HCT116 (cell line): ENCODE measurements at regions not wholly inside any gene's neighbourhood (a gene's known extent, or its start where the extent isn't known, plus 50 kb on each side); places are given as distances from the start of the nearest gene placed in this dataset.

Experiments
- ATAC-seq: fragments of 200-7000 bp; cut with Tn5 transposase; 2 replicates; pipeline ENCODE4 v1.9.1; 2020; ENCODE audit warnings: mild to moderate bottlenecking, moderate library complexity
- BruUV-seq: library from RNA; stranded (reverse); fragments of 400-500 nt; replicated peaks from 2 replicates; lab custom pipeline; 2021; lab: Mats Ljungman, UMichigan
- CTCF ChIA-PET: fragments of 300-600 bp; sonication (Branson Sonifier 250); formaldehyde crosslinking; loops from one replicate; lab custom pipeline; 2021; ENCODE audit warnings: antibody characterized with exemption; lab: Charles Lee
- POLR2A ChIA-PET: fragments of 300-600, 350-600 bp; sonication (Branson Sonifier 250); formaldehyde crosslinking; loops from one replicate; lab custom pipeline; 2021; ENCODE audit warnings: antibody characterized with exemption; lab: Charles Lee
- RAD21 ChIA-PET, 2 experiments: fragments of 300-600 bp; sonication (Branson Sonifier 250); formaldehyde crosslinking; loops; one replicate each; lab custom pipeline; 2023; ENCODE audit warnings: low total read pairs in 2 of 2; ENCODE audit not compliant: uncharacterized antibody in 2 of 2, unreplicated experiment in 2 of 2, low non-redundant PET in 1 of 2; lab: Charles Lee
- DNase-seq: peaks from one replicate; pipeline ENCODE4 v3.0.0-alpha.2; 2010; ENCODE audit warnings: low read depth, low spot score
- H2AFZ ChIP-seq: fragments of 200-600 bp; shearing (Covaris generic), sonication (generic); 2 replicates; pipeline ENCODE4 v1.6.1; 2017; ENCODE audit warnings: low read depth, mixed run types, mixed read lengths, antibody characterized with exemption, low read length; ENCODE audit not compliant: poor library complexity, severe bottlenecking
- H3K27ac ChIP-seq: 2 replicates; pipeline ENCODE4 v1.5.1; 2012; ENCODE audit warnings: low read depth, low read length
- H3K27me3 ChIP-seq: fragments of 200-600 bp; sonication (generic); 2 replicates; pipeline ENCODE4 v1.6.1; 2016; ENCODE audit warnings: mixed run types, low read length, mixed read lengths; ENCODE audit not compliant: insufficient read depth
- H3K36me3 ChIP-seq, 2 experiments: fragments of 200-500 bp in 1 of 2; fragments of 200-600 bp in 1 of 2; sonication (Bioruptor generic) in 1 of 2; sonication (generic) in 1 of 2; 2 replicates each; pipeline versions ENCODE4 v1.5.1 to v1.6.1; 2014 to 2016; ENCODE audit warnings: low read length in 2 of 2, inconsistent platforms in 1 of 2, mixed read lengths in 1 of 2, mixed run types in 1 of 2; ENCODE audit not compliant: insufficient read depth in 2 of 2, control insufficient read depth in 1 of 2
- H3K4me1 ChIP-seq, 2 experiments: fragments of 200-600 bp in 1 of 2; sonication (generic) in 1 of 2; 2 replicates each; pipeline versions ENCODE4 v1.5.1 to v1.6.1; 2012 to 2017; ENCODE audit warnings: low read length in 2 of 2, inconsistent platforms in 1 of 2, mild to moderate bottlenecking in 1 of 2, mixed read lengths in 1 of 2, mixed run types in 1 of 2, moderate library complexity in 1 of 2; ENCODE audit not compliant: insufficient read depth in 2 of 2, control insufficient read depth in 1 of 2
- H3K4me2 ChIP-seq: fragments of 200-600 bp; sonication (generic); 2 replicates; pipeline ENCODE4 v1.6.1; 2017; ENCODE audit warnings: mixed run types, low read length, mixed read lengths
- H3K4me3 ChIP-seq, 2 experiments: fragments of 200-600 bp in 1 of 2; sonication (generic) in 1 of 2; replicated peaks in 1 of 2; 2 replicates each; pipeline ENCODE4 v1.5.1; 2011 to 2016; ENCODE audit warnings: low read length in 2 of 2, control low read depth in 1 of 2, low read depth in 1 of 2, mild to moderate bottlenecking in 1 of 2, mixed read lengths in 1 of 2, mixed run types in 1 of 2
- H3K79me2 ChIP-seq: fragments of 200-600 bp; sonication (generic); 2 replicates; pipeline ENCODE4 v1.6.1; 2017; ENCODE audit warnings: mild to moderate bottlenecking, mixed run types, low read length, moderate library complexity, mixed read lengths; ENCODE audit not compliant: insufficient read depth
- H3K9ac ChIP-seq: fragments of 200-600 bp; sonication (generic); 2 replicates; pipeline ENCODE4 v1.6.1; 2016; ENCODE audit warnings: low read length, mixed read lengths
- H3K9me2 ChIP-seq: fragments of 200-600 bp; sonication (generic), shearing (Covaris generic); 2 replicates; pipeline ENCODE4 v1.6.1; 2017; ENCODE audit warnings: mixed run types, mild to moderate bottlenecking, moderate library complexity; ENCODE audit not compliant: insufficient read depth
- H3K9me3 ChIP-seq, 2 experiments: fragments of 200-500 bp in 1 of 2; fragments of 200-600 bp in 1 of 2; sonication (Bioruptor generic) in 1 of 2; sonication (generic) in 1 of 2; 2 replicates each; pipeline ENCODE4 v1.6.1; 2014 to 2017; ENCODE audit warnings: low read length in 2 of 2, mixed read lengths in 2 of 2, inconsistent platforms in 1 of 2, low read depth in 1 of 2, mild to moderate bottlenecking in 1 of 2, mixed run types in 1 of 2, moderate library complexity in 1 of 2; ENCODE audit not compliant: control insufficient read depth in 1 of 2, insufficient read depth in 1 of 2
- H4K20me1 ChIP-seq: fragments of 200-600 bp; sonication (generic), shearing (Covaris generic); 2 replicates; pipeline ENCODE4 v1.6.1; 2017; ENCODE audit warnings: mixed run types, mild to moderate bottlenecking, moderate library complexity; ENCODE audit not compliant: insufficient read depth
- CBX3 ChIP-seq: IDR thresholded peaks from 2 replicates; pipeline ENCODE4 v1.6.1; 2012; ENCODE audit warnings: low read depth
- CEBPB ChIP-seq: IDR thresholded peaks from 2 replicates; pipeline ENCODE4 v1.6.1; 2012; ENCODE audit warnings: low read depth
- EGR1 ChIP-seq: IDR thresholded peaks from 2 replicates; pipeline ENCODE4 v1.6.1; 2012; ENCODE audit warnings: low read depth
- EZH2 ChIP-seq: fragments of 200-600 bp; sonication (generic); IDR thresholded peaks from 2 replicates; pipeline ENCODE4 v1.6.1; 2017; ENCODE audit warnings: antibody characterized with exemption, mixed run types
- EZH2phosphoT487 ChIP-seq: fragments of 200-600 bp; IDR thresholded peaks from 2 replicates; pipeline ENCODE4 v1.6.1; 2018; ENCODE audit warnings: antibody characterized with exemption, borderline replicate concordance
- FOSL1 ChIP-seq: IDR thresholded peaks from 2 replicates; pipeline ENCODE4 v1.6.1; 2012; ENCODE audit warnings: low read depth
- JUND ChIP-seq: IDR thresholded peaks from 2 replicates; pipeline ENCODE4 v1.6.1; 2012
- MAX ChIP-seq: IDR thresholded peaks from 2 replicates; pipeline ENCODE4 v1.6.1; 2012
- POLR2A ChIP-seq: IDR thresholded peaks from 2 replicates; pipeline ENCODE4 v1.7.0; 2011; ENCODE audit warnings: borderline replicate concordance; ENCODE audit not compliant: insufficient read depth, insufficient read length; ENCODE audit errors: extremely low read depth
- RAD21 ChIP-seq: IDR thresholded peaks from 2 replicates; pipeline ENCODE4 v1.6.1; 2012; ENCODE audit warnings: low read depth, mild to moderate bottlenecking
- SIN3A ChIP-seq: IDR thresholded peaks from 2 replicates; pipeline ENCODE4 v1.6.1; 2012; ENCODE audit warnings: low read depth
- SP1 ChIP-seq: IDR thresholded peaks from 2 replicates; pipeline ENCODE4 v1.6.1; 2012; ENCODE audit warnings: low read depth
- YY1 ChIP-seq: IDR thresholded peaks from 2 replicates; pipeline ENCODE4 v1.6.1; 2011; ENCODE audit warnings: low read length, low read depth, moderate library complexity, mild to moderate bottlenecking; ENCODE audit not compliant: insufficient replicate concordance; ENCODE audit errors: extremely low read depth
- ZNF274 ChIP-seq: fragments of 200-500 bp; sonication (Bioruptor generic); IDR thresholded peaks from 2 replicates; pipeline ENCODE4 v1.6.1; 2014; ENCODE audit warnings: mild to moderate bottlenecking, low read depth, low read length, inconsistent platforms
- intact Hi-C: fragments of 100-400 bp; cut with micrococcal nuclease; formaldehyde crosslinking; loops from 2 replicates; pipeline ENCODE4 v1.10.0; 2022
- TF ChIP-seq, protein P1 (sequence below): IDR thresholded peaks from 2 replicates; pipeline ENCODE4 v1.6.1; 2012; ENCODE audit warnings: low read depth

GRCh38 chr4:133585323-133585722, 436.2 kb downstream of the PCDH10 start:
- Histone ChIP-seq H3K27me3 (no peaks in the 10 kb centered on the region), H3K27ac (no peak overlapping the region), H2AFZ (no peak overlapping the region), H3K9me3 (no peaks in the 10 kb centered on the region), H3K4me3 (no peak overlapping the region), H3K4me2 (no peak overlapping the region), H4K20me1 (no peaks in the 10 kb centered on the region), H3K36me3 (no peaks in the 10 kb centered on the region), H3K4me1 (no peaks in the 10 kb centered on the region), H3K9me2 (no peaks in the 10 kb centered on the region), H3K9ac (no peak overlapping the region), H3K79me2 (no peaks in the 10 kb centered on the region)
- TF ChIP-seq CBX3 (no peak), SP1 (no peak), SIN3A (no peak), FOSL1 (no peak), MAX (no peak), ZNF274 (no peak), EGR1 (no peak), JUND (no peak), EZH2phosphoT487 (no peak), EZH2 (no peak), YY1 (no peak), POLR2A (no peak), CEBPB (no peak), RAD21 (no peak)
- TF ChIP-seq, protein P1, sequence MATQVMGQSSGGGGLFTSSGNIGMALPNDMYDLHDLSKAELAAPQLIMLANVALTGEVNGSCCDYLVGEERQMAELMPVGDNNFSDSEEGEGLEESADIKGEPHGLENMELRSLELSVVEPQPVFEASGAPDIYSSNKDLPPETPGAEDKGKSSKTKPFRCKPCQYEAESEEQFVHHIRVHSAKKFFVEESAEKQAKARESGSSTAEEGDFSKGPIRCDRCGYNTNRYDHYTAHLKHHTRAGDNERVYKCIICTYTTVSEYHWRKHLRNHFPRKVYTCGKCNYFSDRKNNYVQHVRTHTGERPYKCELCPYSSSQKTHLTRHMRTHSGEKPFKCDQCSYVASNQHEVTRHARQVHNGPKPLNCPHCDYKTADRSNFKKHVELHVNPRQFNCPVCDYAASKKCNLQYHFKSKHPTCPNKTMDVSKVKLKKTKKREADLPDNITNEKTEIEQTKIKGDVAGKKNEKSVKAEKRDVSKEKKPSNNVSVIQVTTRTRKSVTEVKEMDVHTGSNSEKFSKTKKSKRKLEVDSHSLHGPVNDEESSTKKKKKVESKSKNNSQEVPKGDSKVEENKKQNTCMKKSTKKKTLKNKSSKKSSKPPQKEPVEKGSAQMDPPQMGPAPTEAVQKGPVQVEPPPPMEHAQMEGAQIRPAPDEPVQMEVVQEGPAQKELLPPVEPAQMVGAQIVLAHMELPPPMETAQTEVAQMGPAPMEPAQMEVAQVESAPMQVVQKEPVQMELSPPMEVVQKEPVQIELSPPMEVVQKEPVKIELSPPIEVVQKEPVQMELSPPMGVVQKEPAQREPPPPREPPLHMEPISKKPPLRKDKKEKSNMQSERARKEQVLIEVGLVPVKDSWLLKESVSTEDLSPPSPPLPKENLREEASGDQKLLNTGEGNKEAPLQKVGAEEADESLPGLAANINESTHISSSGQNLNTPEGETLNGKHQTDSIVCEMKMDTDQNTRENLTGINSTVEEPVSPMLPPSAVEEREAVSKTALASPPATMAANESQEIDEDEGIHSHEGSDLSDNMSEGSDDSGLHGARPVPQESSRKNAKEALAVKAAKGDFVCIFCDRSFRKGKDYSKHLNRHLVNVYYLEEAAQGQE = no peak
- BruUV-seq = no TSS peak
- DNase-seq (no peak), ATAC-seq (no peak)
- ChIA-PET RAD21 (no interaction called here), CTCF (no interaction called here), POLR2A (no interaction called here)
- intact Hi-C loops = no loop called here
